IPS-15b (cell line): ENCODE measurements at regions not wholly inside any gene's neighbourhood (a gene's known extent, or its start where the extent isn't known, plus 50 kb on each side); places are given as distances from the start of the nearest gene placed in this dataset.
"Not testable (repeated sequence)": the region's sequence is repeated elsewhere in the genome, so short reads cannot be mapped to it uniquely, and the experiment has no call there.

Experiments
- H3K27me3 ChIP-seq: one replicate; pipeline ENCODE4 v1.6.1; 2013; ENCODE audit warnings: low read length; ENCODE audit not compliant: control insufficient read depth, insufficient read depth
- H3K36me3 ChIP-seq: one replicate; pipeline ENCODE4 v1.6.1; 2013; ENCODE audit warnings: low read length; ENCODE audit not compliant: control insufficient read depth, insufficient read depth
- H3K4me1 ChIP-seq: one replicate; pipeline ENCODE4 v1.6.1; 2013; ENCODE audit warnings: mild to moderate bottlenecking, low read length; ENCODE audit not compliant: control insufficient read depth, insufficient read depth
- H3K4me3 ChIP-seq: one replicate; pipeline ENCODE4 v1.5.1; 2013; ENCODE audit warnings: low read depth, low read length
- H3K9ac ChIP-seq: one replicate; pipeline ENCODE4 v1.6.1; 2013; ENCODE audit warnings: low read depth, mild to moderate bottlenecking, low read length
- H3K9me3 ChIP-seq: one replicate; pipeline ENCODE4 v1.6.1; 2013; ENCODE audit warnings: mild to moderate bottlenecking, low read length; ENCODE audit not compliant: control insufficient read depth, insufficient read depth

DNA sequence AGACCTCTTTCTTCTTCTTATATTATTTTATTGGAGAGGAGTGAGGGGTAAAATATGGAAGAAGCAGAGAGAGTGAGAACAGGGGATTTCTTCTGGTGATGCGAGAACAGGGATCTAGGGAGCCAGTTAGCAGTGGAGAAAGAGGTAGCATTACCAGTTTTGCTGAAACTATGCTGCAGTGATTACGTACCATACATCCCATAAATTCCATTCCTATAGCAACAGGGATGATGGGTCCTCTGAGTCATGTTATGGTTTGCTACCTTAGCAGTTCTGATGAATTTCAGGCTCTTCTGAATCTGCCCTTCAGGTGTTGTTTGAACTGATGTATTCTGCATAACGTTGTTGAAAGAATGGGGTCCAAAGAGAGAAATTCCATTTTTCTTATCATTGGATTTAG is 625.4 kb upstream of the LRFN5 start:
- Histone ChIP-seq H3K4me1 (no peaks in the 10 kb centered on the region), H3K36me3 (no peaks in the 10 kb centered on the region), H3K4me3 (no peak overlapping the region), H3K27me3 (no peaks in the 10 kb centered on the region), H3K9me3 (no peaks in the 10 kb centered on the region), H3K9ac (no peak overlapping the region)

DNA sequence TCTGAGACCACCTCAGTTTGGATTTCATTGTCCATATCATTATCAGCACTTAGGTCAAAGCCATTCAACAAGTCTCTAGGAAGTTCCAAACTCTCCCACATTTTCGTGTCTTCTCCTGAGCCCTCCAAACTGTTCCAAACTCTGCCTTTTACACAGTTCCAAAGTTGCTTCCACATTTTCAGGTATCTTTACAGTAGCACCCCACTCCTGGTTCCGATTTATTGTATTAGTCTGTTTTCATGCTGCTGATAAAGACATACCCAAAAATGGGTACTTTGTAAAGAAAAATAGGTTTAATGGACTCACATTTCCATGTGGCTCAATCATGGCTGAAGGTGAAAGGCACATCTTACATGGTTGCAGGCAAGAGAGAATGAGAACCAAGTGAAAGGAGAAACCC is 646.4 kb upstream of the LRFN5 start:
- H3K9ac ChIP-seq, H3K27me3 ChIP-seq, H3K4me3 ChIP-seq, H3K4me1 ChIP-seq, H3K36me3 ChIP-seq: not testable (repeated sequence)
- peaks cover 16% of the 10 kb centered on the region for H3K9me3 ChIP-seq

DNA sequence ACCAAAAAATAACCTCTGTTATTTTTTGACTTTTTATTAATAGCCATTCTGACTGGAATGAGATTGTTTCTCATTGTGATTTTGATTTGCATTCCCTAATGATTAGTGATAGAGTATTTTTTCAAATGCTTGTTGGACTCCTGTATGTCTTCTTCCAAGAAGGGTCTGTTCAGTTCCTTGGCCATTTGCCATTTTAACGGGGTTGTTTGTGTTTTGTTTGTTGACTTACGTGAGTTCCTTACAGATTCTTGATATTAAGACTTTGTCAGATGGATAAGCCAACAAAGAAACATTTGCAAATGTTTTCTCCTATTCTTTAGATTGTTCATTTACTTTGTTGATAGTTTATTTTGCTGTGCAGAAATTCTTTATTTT is 651.6 kb upstream of the LRFN5 start:
- H3K9me3 ChIP-seq, result peaks cover 16% of the 10 kb centered on the region
- peak overlapping the region; percentile 77 for H3K9ac ChIP-seq
- H3K4me3 ChIP-seq, result peak overlapping the region; percentile 71
- peaks cover 5% of the 10 kb centered on the region for H3K4me1 ChIP-seq
- H3K36me3 ChIP-seq, result peaks cover 4% of the 10 kb centered on the region
- H3K27me3 ChIP-seq, result no peaks in the 10 kb centered on the region

DNA sequence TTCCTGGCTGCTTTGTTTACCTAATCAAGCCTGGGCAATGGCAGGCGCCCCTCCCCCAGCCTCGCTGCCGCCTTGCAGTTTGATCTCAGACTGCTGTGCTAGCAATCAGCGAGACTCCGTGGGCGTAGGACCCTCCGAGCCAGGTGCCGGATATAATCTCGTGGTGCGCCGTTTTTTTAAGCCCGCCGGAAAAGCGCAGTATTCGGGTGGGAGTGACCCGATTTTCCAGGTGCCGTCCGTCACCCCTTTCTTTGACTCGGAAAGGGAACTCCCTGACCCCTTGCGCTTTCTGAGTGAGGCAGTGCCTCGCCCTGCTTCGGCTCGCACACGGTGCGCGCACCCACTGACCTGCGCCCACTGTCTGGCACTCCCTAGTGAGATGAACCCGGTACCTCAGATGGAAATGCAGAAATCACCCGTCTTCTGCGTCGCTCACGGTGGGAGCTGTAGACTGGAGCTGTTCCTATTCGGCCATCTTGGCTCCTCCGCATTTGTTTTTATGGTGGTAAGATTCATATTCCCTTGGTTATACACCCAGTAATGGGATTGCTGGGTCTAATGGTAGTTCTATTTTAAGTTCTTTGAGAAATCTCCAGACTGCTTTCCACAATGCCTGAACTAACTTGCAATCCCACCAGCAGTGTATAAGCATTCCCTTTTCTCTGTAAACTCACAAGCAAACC is 652.1 kb upstream of the LRFN5 start:
- Histone ChIP-seq H3K4me3 (peak overlapping the region; percentile 71), H3K9ac (peak overlapping the region; percentile 77), H3K9me3 (peaks cover 11% of the 10 kb centered on the region)
- H3K36me3 ChIP-seq, H3K4me1 ChIP-seq, H3K27me3 ChIP-seq: not testable (repeated sequence)

DNA sequence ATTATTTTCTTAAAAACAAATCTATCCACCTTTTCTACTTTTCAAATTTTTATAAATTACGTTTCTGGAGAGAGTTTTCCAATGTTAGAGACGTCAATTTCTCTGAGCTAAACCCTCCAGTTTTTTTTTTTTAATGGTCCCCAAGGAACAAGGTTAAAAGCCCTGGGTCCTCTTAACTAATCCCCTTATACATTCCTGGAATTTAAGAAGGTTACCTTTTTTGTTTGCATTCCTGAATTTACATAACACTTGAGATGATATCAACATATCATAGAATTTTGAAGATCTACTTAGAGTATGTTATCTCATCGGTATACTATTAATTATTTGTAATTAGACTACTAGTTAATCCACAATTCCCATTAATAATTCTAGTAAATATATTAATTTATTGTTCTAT is 662.2 kb upstream of the LRFN5 start:
- Histone ChIP-seq H3K36me3 (no peaks in the 10 kb centered on the region), H3K9ac (no peak overlapping the region), H3K27me3 (no peaks in the 10 kb centered on the region), H3K4me3 (no peak overlapping the region), H3K9me3 (no peaks in the 10 kb centered on the region), H3K4me1 (no peaks in the 10 kb centered on the region)

DNA sequence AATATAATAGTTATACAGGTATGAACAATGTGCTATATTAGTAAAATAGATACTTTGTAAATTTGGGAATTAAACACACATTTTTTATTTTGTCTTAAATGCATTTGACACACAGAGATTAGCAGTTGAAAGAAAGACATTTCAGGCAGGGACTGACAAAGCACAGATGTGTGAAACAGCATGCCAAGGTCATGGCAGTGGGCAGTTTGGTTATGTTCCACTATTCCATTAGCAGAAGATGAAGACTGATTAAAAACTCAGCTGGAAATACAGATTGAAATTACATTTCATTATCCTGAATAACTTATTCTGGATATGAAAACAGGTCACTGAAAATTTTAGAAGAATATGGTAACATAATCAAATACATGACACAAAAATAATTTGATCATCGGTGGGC is 669.8 kb upstream of the LRFN5 start:
- no peak overlapping the region for H3K4me3 ChIP-seq
- no peak overlapping the region for H3K9ac ChIP-seq
- H3K9me3 ChIP-seq, result no peaks in the 10 kb centered on the region
- no peaks in the 10 kb centered on the region for H3K36me3 ChIP-seq
- H3K27me3 ChIP-seq, result no peaks in the 10 kb centered on the region
- H3K4me1 ChIP-seq, result no peaks in the 10 kb centered on the region

DNA sequence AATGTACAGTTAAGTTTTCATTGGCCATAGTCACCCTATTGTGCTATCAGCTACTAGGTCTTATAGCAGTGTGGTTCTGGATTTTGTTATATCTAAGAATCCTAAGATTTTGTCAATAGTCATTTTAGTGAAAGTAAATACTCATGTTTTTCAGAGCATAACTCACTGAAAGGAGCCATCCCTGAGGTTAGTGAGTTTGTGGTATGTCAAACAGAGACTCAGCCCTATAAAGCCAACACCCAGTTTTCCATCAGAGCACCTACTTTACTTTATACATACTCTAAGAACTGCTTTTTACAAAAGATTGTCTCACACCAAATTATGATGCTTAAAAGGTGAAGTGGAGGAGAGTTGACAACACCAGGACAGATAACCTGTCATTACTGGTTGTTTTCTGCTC is 686.3 kb upstream of the LRFN5 start:
- Histone ChIP-seq H3K4me3 (no peak overlapping the region), H3K36me3 (no peaks in the 10 kb centered on the region), H3K9me3 (no peaks in the 10 kb centered on the region), H3K9ac (no peak overlapping the region), H3K27me3 (no peaks in the 10 kb centered on the region), H3K4me1 (no peaks in the 10 kb centered on the region)

DNA sequence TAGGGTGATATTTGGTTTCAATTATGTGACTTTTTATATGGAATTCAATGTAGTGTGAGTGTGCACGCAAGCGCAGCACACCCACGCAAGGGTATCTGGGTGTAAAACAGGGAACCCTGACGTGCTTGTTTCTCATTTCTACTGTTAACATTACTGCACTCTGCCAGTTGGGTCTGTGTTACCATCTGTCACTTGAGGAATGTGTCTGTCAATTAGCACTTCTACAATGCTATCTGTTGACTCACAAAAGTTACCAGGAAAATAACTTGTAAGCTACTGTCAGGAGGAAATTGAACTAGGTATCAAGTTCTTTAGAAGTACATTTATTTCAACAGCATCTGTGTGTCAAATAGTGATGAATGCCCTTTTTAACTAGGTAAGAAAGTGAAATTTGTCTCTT is 695.5 kb upstream of the LRFN5 start:
- Histone ChIP-seq H3K36me3 (no peaks in the 10 kb centered on the region), H3K27me3 (no peaks in the 10 kb centered on the region), H3K4me3 (no peak overlapping the region), H3K4me1 (peaks cover 2% of the 10 kb centered on the region), H3K9me3 (no peaks in the 10 kb centered on the region), H3K9ac (no peak overlapping the region)

DNA sequence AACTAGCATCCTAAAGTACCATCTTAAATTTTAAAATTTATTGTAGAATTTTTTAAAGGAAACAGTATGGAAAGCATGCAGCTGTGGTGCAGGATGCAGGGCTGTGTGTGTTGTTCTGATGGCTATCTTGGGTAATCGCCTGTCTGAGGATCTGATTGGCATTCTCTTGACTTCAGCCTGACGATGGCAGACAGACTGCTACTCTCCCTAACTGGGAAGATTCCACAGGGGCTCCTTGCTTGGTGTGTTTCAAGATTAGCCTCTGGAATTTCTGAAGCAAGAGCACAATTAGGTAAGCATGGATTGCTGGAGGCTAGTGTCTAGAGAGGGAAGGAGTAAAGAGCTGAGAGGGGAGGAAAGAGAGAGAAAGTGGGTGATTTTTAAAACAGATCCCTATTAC is 696.8 kb upstream of the LRFN5 start:
- Histone ChIP-seq H3K9me3 (no peaks in the 10 kb centered on the region), H3K27me3 (no peaks in the 10 kb centered on the region), H3K4me1 (peaks cover 2% of the 10 kb centered on the region), H3K9ac (no peak overlapping the region), H3K36me3 (no peaks in the 10 kb centered on the region), H3K4me3 (no peak overlapping the region)

DNA sequence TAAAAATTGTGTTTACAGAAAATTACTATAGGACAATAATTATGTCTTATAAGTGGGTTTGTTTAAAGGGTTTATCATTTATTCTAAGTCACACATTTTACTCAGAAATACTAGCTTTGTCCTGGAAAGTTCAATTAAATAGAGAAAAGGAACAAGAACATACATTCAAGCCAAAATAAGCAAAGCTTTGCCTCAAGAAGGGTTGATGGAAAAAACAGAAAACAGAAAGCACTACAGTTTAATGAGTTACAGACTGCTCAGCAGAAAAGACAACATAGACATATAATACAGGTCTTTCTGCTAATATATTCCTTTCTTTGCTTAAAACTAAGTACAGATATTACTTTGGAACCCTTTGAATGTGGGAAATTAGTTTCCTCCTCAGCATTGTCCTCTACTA is 703.0 kb upstream of the LRFN5 start:
- Histone ChIP-seq H3K36me3 (no peaks in the 10 kb centered on the region), H3K9ac (no peak overlapping the region), H3K4me3 (no peak overlapping the region), H3K9me3 (no peaks in the 10 kb centered on the region), H3K27me3 (no peaks in the 10 kb centered on the region), H3K4me1 (no peaks in the 10 kb centered on the region)

DNA sequence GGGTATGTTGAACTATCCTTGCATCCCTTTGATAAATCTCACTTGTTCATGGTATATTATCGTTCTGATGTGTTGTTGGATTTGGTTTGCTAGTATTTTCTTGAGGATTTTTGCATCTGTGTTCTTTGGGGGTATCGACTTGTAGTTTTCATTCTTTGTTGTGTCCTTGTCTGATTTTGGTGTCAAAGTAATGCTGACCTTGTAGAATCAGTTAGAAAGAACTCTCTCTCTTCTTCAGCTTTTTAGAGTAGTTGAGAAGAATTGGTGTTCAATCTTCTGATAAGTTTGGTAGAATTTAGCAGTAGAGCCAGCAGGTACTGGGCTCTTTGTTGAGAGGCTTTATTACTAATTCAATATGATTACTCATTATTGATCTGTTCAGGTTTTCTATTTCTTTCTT is 707.2 kb upstream of the LRFN5 start:
- Histone ChIP-seq H3K36me3 (no peaks in the 10 kb centered on the region), H3K4me1 (no peaks in the 10 kb centered on the region), H3K4me3 (no peak overlapping the region), H3K9ac (no peak overlapping the region), H3K27me3 (no peaks in the 10 kb centered on the region), H3K9me3 (no peaks in the 10 kb centered on the region)

DNA sequence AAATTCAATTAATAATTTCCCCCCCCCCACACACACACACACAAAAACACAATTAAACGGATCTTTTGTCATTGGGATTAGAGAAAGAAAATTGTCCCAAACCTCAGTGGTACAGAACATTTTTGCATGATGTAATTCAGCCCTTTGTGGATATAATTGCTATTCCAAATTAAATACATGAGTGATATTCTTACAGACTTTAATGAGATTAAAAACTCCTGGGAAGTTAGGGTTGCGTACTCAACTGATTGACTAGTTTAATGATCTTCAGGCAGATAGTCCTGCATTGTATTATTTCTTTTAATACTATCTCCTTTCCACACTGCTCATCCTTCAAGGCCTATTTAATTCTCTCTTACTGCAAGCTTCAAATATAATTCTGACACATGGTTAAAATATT is 711.8 kb upstream of the LRFN5 start:
- Histone ChIP-seq H3K4me1 (no peaks in the 10 kb centered on the region), H3K9ac (no peak overlapping the region), H3K27me3 (no peaks in the 10 kb centered on the region), H3K36me3 (no peaks in the 10 kb centered on the region), H3K4me3 (no peak overlapping the region), H3K9me3 (no peaks in the 10 kb centered on the region)
